ENCODE measurements at regions not wholly inside any gene's neighbourhood (a gene's known extent, or its start where the extent isn't known, plus 50 kb on each side); places are given as distances from the start of the nearest gene placed in this dataset.

DNA sequence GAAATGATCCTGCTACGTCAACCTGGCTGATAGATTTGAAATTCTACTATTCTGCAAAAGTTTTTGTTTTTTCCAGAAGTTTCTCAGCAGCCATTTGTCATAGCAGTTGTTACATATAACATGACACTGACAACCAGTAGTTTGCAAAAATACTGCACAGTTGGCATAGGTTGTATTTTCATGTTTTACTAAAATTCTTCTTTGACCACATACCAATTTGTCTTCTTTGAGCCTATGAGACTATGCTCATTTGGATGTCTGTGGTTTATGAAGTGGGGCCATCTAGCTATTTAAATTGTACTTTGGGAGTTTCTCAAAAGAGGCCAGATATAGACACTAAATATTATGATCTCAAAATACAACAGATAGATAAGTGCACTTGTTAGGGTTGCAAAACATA is 104.9 kb upstream of the PREP start:
- 90% methylated on average over 1 of the region's 1 CpG; no CpG with 5 or more reads in 1 of the 2 donors for WGBS, 2 donors (ENCODE audit: low coverage in 1 of 2)
- intact Hi-C loops (cut with DNase I; ENCODE audit: low total_unique reads) = no loop called here
- Histone ChIP-seq H3K27ac (no peak overlapping the region), H3K27me3 (no peaks in the 10 kb centered on the region), H3K4me3 (no peak overlapping the region), H3K4me1 (no peaks in the 10 kb centered on the region), H3K36me3 (no peaks in the 10 kb centered on the region), H3K9me3 (no peaks in the 10 kb centered on the region)
- TF ChIP-seq POLR2AphosphoS5 (IDR thresholded peaks at IDR 0.05) = no peak
- in situ Hi-C loops (cut with MboI; ENCODE audit: low pct_ligation_motif_present in 1 of 4, low pct_unique_long_range_greater_than_20kb in 1 of 4, low sequenced_read_pairs in 3 of 4) = no loop called here
- DNase-seq = no peak

DNA sequence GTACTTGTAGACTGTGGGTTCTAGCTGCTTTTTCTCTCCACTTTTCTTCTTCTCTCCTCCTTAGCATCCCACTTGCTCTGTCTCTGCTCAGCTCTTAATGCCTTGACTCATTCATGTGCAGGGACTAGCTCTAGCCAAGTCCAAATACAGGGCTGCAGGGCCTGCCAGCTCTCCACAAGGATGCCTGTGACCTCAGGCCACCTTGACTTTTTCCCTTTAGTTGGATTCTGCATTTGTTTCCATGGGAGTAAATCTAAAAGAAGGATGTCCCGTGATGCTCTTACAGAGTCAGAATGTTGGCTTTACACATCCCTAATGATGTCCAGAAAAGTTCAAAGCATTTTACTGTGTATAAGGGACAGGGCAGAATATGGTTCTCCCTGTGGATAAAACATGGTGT is 101.8 kb upstream of the PREP start:
- TF ChIP-seq POLR2A (IDR thresholded peaks at IDR 0.05) = no peak
- no peak for TF ChIP-seq POLR2AphosphoS5 (IDR thresholded peaks at IDR 0.05)
- TF ChIP-seq EP300 (IDR thresholded peaks at IDR 0.05; ENCODE audit: low read depth) = no peak
- TF ChIP-seq, protein P1, sequence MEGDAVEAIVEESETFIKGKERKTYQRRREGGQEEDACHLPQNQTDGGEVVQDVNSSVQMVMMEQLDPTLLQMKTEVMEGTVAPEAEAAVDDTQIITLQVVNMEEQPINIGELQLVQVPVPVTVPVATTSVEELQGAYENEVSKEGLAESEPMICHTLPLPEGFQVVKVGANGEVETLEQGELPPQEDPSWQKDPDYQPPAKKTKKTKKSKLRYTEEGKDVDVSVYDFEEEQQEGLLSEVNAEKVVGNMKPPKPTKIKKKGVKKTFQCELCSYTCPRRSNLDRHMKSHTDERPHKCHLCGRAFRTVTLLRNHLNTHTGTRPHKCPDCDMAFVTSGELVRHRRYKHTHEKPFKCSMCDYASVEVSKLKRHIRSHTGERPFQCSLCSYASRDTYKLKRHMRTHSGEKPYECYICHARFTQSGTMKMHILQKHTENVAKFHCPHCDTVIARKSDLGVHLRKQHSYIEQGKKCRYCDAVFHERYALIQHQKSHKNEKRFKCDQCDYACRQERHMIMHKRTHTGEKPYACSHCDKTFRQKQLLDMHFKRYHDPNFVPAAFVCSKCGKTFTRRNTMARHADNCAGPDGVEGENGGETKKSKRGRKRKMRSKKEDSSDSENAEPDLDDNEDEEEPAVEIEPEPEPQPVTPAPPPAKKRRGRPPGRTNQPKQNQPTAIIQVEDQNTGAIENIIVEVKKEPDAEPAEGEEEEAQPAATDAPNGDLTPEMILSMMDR (IDR thresholded peaks at IDR 0.05) = no peak
- in situ Hi-C loops (cut with MboI; ENCODE audit: low pct_ligation_motif_present in 1 of 4, low pct_unique_long_range_greater_than_20kb in 1 of 4, low sequenced_read_pairs in 3 of 4) (no loop called here), intact Hi-C loops (cut with DNase I; ENCODE audit: low total_unique reads) (no loop called here)
- H3K36me3 ChIP-seq = no peaks in the 10 kb centered on the region
- H3K9me3 ChIP-seq = no peaks in the 10 kb centered on the region
- DNase-seq = no peak
- H3K4me3 ChIP-seq = no peak overlapping the region
- H3K4me1 ChIP-seq = no peaks in the 10 kb centered on the region
- no peak overlapping the region for H3K27ac ChIP-seq
- H3K27me3 ChIP-seq = no peaks in the 10 kb centered on the region
- 55% methylated on average over 1 of the region's 1 CpG; no CpG with 5 or more reads in 1 of the 2 donors for WGBS, 2 donors (ENCODE audit: low coverage in 1 of 2)

DNA sequence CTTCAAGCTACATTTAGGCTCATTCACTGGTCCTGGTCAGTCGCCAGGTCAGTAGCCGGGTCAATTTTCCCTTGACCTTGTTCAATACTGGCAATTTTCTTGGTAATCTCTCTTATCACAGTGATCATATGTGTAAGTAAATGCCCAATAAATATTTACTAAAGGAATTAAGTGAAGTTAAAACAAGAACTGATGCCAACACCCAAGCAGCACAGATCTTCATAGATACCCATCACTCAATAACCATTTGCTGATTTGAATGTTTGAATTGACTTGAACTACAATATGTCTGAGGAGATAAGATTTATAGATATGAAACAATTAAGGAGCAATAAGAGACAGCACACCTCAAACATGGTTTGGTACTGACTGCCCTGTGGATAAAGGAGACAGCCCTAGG is 100.8 kb upstream of the PREP start:
- no peaks in the 10 kb centered on the region for H3K27me3 ChIP-seq

DNA sequence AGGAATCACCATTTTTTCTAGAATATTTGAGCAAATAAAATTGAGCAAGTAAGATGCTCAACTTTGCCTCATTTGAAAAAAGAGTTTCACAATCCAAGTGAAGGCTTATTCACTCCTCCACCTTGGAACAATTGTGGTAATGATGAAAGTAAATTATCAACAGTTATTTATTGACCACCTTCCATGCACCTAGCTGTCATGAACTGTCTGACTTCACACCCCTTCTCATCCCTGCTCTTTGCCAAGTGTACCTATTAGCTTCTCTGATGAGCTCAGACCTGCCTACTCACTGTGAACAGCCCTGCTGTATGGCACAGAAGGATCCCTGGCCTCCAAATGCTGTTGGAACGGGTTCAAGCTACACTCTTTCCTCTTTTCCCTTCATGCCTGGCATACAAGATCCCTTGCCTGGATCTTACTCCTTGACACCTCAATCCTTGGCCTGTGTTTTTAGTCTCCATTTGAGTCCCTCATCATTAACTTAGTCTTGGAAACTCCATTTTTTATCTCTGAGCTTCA is 99.0 kb upstream of the PREP start:
- Histone ChIP-seq H3K4me3 (no peak overlapping the region), H3K27me3 (no peaks in the 10 kb centered on the region), H3K9me3 (no peaks in the 10 kb centered on the region), H3K4me1 (no peaks in the 10 kb centered on the region), H3K36me3 (no peaks in the 10 kb centered on the region), H3K27ac (no peak overlapping the region)
- 86 to 90% methylated on average over 1 of the region's 1 CpG for WGBS, 2 donors (ENCODE audit: low coverage in 1 of 2)
- TF ChIP-seq EP300 (IDR thresholded peaks at IDR 0.05; ENCODE audit: low read depth) = no peak
- no peak for TF ChIP-seq POLR2AphosphoS5 (IDR thresholded peaks at IDR 0.05)
- TF ChIP-seq, protein P1 (IDR thresholded peaks at IDR 0.05) = no peak
- TF ChIP-seq POLR2A (IDR thresholded peaks at IDR 0.05) = no peak
- no peak for DNase-seq
- intact Hi-C loops (cut with DNase I; ENCODE audit: low total_unique reads) (no loop called here), in situ Hi-C loops (cut with MboI; ENCODE audit: low pct_ligation_motif_present in 1 of 4, low pct_unique_long_range_greater_than_20kb in 1 of 4, low sequenced_read_pairs in 3 of 4) (no loop called here)

More for the DNA sequence above, 100.8 kb upstream of the PREP start:
- Histone ChIP-seq H3K4me1 (no peaks in the 10 kb centered on the region), H3K4me3 (no peak overlapping the region), H3K9me3 (no peaks in the 10 kb centered on the region), H3K36me3 (no peaks in the 10 kb centered on the region), H3K27ac (no peak overlapping the region)
- no peak for DNase-seq
- intact Hi-C loops (cut with DNase I; ENCODE audit: low total_unique reads) (no loop called here), in situ Hi-C loops (cut with MboI; ENCODE audit: low pct_ligation_motif_present in 1 of 4, low pct_unique_long_range_greater_than_20kb in 1 of 4, low sequenced_read_pairs in 3 of 4) (no loop called here)
- WGBS, 2 donors (ENCODE audit: low coverage in 1 of 2) = 100% methylated on average over 2 of the region's 2 CpGs
- TF ChIP-seq POLR2AphosphoS5 (IDR thresholded peaks at IDR 0.05) (no peak), POLR2A (IDR thresholded peaks at IDR 0.05) (no peak), EP300 (IDR thresholded peaks at IDR 0.05; ENCODE audit: low read depth) (no peak)
- TF ChIP-seq, protein P1 (IDR thresholded peaks at IDR 0.05) = no peak

DNA sequence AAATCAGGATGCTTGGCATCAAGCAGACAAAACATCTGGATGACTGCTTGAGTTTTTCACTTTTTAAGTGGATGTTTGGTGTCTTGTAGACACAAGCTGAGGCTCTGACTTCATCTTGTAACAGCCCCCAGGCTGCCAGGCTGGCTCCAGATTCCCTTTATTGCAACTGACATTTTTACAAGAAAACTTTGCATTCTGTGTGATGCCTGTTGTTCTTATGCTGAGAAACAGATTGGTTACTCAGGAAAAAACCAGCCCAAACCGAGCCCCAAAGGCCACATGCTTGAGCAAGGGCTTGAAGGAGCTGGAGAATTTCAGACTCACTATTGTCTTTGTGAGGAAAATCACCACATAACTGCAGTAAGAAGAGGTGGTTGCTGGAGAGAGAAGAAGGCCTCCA is 98.4 kb upstream of the PREP start:
- DNase-seq = no peak
- in situ Hi-C loops (cut with MboI; ENCODE audit: low pct_ligation_motif_present in 1 of 4, low pct_unique_long_range_greater_than_20kb in 1 of 4, low sequenced_read_pairs in 3 of 4) = no loop called here
- H3K9me3 ChIP-seq = no peaks in the 10 kb centered on the region
- TF ChIP-seq, protein P1 (IDR thresholded peaks at IDR 0.05) = no peak
- TF ChIP-seq POLR2AphosphoS5 (IDR thresholded peaks at IDR 0.05) (no peak), EP300 (IDR thresholded peaks at IDR 0.05; ENCODE audit: low read depth) (no peak), POLR2A (IDR thresholded peaks at IDR 0.05) (no peak)
- H3K4me3 ChIP-seq = no peak overlapping the region
- H3K36me3 ChIP-seq = no peaks in the 10 kb centered on the region
- no peaks in the 10 kb centered on the region for H3K27me3 ChIP-seq
- WGBS, 2 donors (ENCODE audit: low coverage in 1 of 2) = 78 to 80% methylated on average over 1 of the region's 1 CpG
- no peaks in the 10 kb centered on the region for H3K4me1 ChIP-seq
- intact Hi-C loops (cut with DNase I; ENCODE audit: low total_unique reads) = no loop called here
- no peak overlapping the region for H3K27ac ChIP-seq

Data from transverse colon (tissue), 4 donors.